GM11168 (cell line): ENCODE measurements at regions not wholly inside any gene's neighbourhood (a gene's known extent, or its start where the extent isn't known, plus 50 kb on each side); places are given as distances from the start of the nearest gene placed in this dataset.

Experiments used
- in situ Hi-C: fragments of 300-500 bp; cut with MboI; formaldehyde crosslinking; loops from one replicate; pipeline ENCODE4 v1.12.0; 2022; ENCODE audit warnings: low sequenced_read_pairs; ENCODE audit not compliant: unreplicated experiment

- in situ Hi-C loops = no loop called here
Measured at GRCh38 chr1:234990328-234990675, 138.3 kb downstream of the TOMM20 start.

- in situ Hi-C loops = no loop called here
Measured at GRCh38 chr1:234989479-234990327, 138.9 kb downstream of the TOMM20 start.

- in situ Hi-C loops = no loop called here
Measured at GRCh38 chr1:234989019-234989418, 139.6 kb downstream of the TOMM20 start.

GRCh38 chr1:234988536-234988935 is 140.1 kb downstream of the TOMM20 start:
- in situ Hi-C loops = no loop called here

GRCh38 chr1:234988155-234988517 is 140.5 kb downstream of the TOMM20 start:
- in situ Hi-C loops = no loop called here

GRCh38 chr1:234987415-234988154 is 141.1 kb downstream of the TOMM20 start:
- in situ Hi-C loops = no loop called here

GRCh38 chr1:234986750-234987414 is 141.8 kb downstream of the TOMM20 start:
- in situ Hi-C loops = no loop called here

- in situ Hi-C loops = no loop called here
Measured at GRCh38 chr1:234985516-234986294, 142.9 kb downstream of the TOMM20 start.

GRCh38 chr1:234985007-234985370 is 143.6 kb downstream of the TOMM20 start:
- in situ Hi-C loops = no loop called here

GRCh38 chr1:234983564-234984238 is 144.9 kb downstream of the TOMM20 start:
- in situ Hi-C loops = no loop called here

GRCh38 chr1:234981758-234982157 is 146.9 kb downstream of the TOMM20 start:
- in situ Hi-C loops = no loop called here

- in situ Hi-C loops = no loop called here
Measured at GRCh38 chr1:234980645-234981396, 147.8 kb downstream of the TOMM20 start.

- in situ Hi-C loops = no loop called here
Measured at GRCh38 chr1:234980291-234980644, 148.4 kb downstream of the TOMM20 start.

- in situ Hi-C loops = no loop called here
Measured at GRCh38 chr1:234979296-234980279, 149.0 kb downstream of the TOMM20 start.

- in situ Hi-C loops = no loop called here
Measured at GRCh38 chr1:234978397-234979295, 150.0 kb downstream of the TOMM20 start.

- in situ Hi-C loops = no loop called here
Measured at GRCh38 chr1:234977875-234978396, 150.7 kb downstream of the TOMM20 start.
